SK-MEL-5 (cell line): ENCODE measurements at regions not wholly inside any gene's neighbourhood (a gene's known extent, or its start where the extent isn't known, plus 50 kb on each side); places are given as distances from the start of the nearest gene placed in this dataset.
"Not testable (repeated sequence)": the region's sequence is repeated elsewhere in the genome, so short reads cannot be mapped to it uniquely, and the experiment has no call there.

Source experiments
- DNase-seq: peaks from one replicate; pipeline ENCODE4 v3.0.0-alpha.2; 2016; ENCODE audit warnings: low read depth, low spot score
- in situ Hi-C: cut with HindIII; loops from 2 replicates; pipeline ENCODE4 v1.10.0; 2016; ENCODE audit warnings: low sequenced_read_pairs, high pct_unique_total_duplicates, low pct_unique_long_range_greater_than_20kb

DNA sequence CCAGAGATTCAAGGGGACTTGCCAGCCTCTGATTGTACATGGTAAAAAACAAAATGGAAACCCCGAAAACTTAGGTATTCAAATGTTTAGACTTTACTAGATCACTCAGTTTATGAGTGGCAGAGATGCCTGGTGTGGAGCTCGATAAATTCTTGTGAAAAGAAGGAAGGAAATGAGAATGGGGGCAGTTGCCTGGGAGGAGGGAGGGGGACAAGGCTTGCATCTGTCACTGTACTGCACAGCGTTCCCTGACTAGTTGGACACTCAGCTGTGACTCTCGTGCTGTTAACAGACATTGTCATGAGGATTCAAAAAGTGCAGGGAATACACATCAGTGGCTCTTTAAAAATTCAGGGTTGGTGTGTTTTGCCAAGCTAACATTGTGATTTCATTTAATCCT lies 232.9 kb downstream of the ZIC5 start:
- in situ Hi-C loops: no loop called here
- DNase-seq: no peak

DNA sequence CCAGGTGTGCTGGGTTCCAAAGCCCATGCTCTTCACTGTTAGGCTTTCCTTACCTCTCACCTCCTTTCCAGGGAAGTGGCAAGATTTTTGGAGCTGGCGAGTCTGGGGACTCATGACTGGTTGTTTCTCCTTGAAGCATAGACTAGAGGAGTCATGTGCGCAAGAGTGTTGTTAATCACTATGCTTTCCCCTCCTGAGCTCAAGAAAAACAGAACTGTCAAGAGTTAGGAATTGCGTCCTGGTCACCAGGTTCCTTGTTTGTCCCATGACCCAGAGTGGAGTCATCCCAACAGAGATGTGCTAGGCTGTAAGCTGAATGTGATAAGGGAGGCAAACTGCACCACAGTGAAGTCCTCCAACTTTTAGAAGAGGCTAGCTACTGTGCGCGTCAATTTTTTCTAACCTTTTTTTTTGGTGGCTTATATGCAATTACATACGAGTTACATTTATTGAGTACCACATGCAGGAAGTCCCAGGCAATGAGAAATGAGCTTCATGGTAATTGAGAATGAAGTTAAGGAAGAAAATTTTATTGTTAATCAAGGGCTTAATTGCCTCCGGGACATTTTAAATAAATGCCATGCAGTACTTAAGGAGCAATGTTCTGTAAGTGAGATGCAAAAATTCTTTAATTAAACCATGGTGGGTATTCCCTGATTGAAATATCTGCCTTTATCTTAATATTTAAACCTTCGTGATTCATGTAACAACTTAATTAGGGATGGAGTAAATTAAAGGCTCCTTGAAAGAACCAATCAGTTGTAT lies 233.9 kb downstream of the ZIC5 start:
- in situ Hi-C loops: no loop called here
- DNase-seq: no peak

DNA sequence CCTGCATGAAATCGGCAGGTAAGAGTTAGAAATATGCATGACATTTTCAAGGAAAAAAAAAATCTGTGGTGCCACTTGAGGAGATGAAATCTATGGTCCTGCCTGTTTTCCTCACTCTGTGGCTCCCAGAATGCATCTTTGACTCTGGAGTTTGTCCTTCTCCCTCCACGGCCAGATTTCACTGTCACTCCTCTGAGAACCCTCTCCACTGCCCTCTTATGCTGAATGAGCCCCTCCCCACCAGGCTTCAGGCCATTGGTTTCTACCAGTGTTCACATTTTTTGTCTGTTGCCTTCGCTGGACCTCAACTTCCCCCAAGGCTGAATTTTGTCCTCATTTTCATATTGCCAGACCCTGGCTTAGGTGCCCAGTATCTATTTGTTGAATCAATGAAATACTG lies 235.0 kb downstream of the ZIC5 start:
- in situ Hi-C loops: no loop called here
- no peak for DNase-seq

DNA sequence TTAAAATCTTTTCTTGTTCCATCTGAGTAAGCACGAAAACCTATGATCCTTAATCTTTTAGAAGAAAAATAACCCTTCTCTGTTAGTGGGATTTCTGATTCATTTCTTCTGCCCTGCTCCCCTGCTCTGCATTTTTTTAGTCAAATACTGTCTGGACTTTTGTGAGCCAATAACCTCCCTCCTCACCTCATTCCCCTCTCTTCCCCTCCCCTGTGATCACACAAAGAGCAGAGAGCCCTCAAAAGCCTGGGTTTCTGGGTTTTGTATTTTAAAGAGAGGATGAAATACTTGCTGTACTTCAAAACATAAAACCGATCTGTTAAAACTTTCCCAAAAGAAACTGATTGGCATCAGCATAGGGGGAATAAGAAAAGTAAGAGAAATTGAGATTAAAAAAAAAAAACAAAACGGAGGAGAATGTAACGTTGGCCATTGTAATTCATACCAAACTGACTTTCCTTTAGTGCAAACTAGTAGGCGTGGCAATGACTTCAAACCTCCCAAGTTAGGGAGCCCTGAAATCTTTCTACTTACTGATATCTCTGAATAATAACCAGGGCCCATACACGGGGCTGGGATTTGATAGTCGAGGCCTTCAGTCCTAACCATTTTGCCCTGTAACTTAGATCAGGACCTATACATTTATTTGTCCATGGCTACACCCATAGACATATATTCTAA lies 232.9 kb downstream of the TM9SF2 start:
- no peak for DNase-seq
- in situ Hi-C loops: no loop called here

DNA sequence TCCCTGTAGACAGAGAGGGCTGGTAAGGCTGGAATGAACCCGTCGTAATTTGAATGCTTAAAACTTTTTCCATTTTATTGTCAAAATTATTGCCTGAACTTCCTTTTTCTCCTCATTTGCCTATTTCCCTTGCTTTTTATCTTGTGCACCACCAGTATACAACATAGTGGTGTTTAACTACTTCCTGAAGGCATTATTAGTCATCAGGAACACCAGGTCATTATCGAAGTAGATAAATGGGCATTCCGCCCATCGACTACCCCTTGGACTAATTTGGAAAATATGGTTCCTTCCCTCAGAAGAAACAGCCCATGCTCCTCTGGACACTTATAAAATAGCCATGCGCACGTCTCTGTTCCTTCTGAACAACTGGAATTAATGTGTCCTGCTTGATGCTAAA lies 232.1 kb downstream of the TM9SF2 start:
- no peak for DNase-seq

DNA sequence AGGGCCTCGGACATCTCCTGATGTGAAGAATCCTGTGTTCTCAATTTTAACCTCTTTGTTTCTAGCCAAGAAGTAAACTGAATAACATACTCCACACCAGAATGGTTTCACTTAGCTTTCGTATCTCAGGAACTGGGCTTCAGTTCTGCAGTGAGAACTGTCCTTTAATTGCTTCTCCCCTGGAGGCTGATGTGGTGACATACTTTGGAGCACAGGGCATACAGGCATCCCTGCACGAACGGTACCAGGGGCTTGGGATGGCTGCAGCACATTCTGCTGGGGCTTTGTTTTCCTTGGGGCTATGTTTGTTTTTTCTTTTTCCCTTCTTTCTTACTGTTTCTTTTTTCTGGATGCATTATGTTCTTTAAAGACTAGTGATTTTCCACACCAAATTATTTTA lies 230.5 kb downstream of the TM9SF2 start:
- in situ Hi-C loops: no loop called here
- no peak for DNase-seq

More for the DNA sequence above, 232.1 kb downstream of the TM9SF2 start:
- in situ Hi-C loops: no loop called here

DNA sequence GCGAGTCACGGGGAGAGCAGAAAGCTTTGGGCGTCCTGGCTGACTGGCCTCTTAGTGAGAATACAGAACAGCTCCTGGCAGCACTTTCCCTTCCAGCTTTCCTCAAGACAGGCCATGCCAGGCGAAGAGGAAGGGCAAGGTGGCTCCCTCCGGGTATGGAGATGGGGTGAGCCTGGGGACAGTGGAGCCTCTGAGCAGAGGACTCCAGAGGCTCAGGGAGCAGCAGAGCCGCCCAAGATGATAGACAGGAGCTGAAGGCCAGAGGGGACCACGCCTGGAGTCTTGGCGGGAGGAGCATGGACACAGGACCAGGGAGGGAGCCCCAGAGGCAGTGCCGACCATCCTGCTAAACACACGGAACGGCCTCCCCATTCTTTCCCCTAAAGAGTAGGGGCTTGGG lies 229.1 kb downstream of the TM9SF2 start:
- in situ Hi-C loops: no loop called here
- DNase-seq: no peak

DNA sequence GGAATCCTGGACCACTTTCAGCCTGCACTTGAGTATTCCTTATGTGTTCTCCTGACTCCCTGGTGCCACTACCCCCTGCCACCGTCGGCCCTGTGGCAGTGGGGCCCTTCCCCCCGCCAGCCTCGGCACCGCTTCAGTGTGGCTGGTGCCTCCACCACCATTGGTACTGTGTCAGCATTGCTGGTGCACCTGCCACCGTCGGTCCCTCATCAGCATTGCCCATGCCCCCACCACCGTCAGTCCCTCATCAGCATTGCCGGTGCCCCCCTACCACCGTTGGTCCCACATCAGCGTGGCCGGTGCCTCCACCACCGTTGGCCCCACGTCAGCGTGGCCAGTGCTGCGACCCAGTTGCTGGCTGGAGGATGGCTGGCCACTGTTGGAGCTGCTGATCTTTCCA lies 228.5 kb downstream of the TM9SF2 start:
- no peak for DNase-seq
- in situ Hi-C loops: no loop called here

DNA sequence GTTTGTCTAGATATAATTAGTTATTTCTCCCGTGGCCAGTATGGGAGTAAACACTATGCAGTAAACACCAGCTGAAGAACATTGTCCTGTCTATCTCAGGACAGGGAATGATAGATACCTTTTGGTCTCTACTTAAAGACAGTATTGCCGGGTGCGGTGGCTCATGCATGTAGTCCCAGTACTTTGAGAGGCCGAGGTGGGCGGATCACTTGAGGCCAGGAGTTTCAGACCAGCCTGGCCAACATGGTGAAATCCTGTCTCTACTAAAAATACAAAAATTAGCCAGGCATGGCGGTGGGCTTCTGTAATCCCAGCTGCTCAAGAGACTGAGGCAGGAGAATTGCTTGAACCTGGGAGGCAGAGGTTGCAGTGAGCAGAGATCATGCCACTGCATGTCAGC lies 226.4 kb downstream of the TM9SF2 start:
- in situ Hi-C loops, DNase-seq: not testable (repeated sequence)

DNA sequence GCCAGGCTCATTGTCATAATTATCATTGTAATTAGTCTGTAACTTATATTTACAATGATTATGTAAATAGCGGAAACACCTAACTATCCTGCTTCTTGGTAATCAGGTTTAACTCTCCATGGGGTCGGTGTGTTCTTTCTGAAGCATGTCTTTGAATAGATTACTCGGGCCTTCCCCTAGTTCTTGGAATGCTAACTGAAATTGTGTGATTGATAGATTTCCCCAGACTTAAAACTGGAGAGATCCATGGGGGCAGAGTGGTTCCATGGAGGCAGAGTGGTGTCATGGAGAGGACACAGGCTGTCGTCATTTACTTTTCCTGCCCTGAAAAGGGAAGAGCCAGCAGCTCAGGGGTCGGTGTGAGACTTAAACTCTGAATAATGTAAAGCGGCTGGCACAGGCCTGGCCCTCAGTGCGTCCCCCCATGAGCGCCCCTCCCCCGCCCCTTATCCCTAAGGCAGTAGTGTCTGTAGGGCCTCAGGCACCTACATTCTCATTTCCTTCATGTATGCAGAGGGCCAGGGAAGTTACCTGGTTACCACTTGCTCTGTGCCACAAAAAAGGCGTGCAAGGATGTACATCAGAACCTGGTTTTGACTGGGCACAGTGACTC lies 225.1 kb downstream of the TM9SF2 start:
- no peak for DNase-seq
- in situ Hi-C loops: no loop called here

DNA sequence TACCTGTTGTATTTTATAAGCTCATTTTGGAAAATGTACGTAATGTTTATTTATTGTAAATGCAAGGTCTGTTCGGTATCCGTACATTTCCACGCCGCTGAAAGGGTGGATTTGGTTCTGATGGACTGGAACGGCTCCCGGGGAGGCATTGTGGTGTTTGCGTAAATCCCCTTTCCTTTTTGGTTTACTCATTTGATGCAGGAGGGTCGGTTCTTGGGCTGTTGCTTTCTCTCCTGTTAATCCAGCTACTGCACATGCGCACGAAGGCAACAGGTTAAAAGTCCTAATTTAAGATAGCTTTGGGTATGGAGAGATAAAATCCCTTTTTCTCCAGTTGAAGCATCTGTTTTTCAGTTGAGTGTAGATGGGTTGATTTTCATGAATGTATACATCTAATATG lies 224.4 kb downstream of the TM9SF2 start:
- DNase-seq: no peak
- in situ Hi-C loops: no loop called here

DNA sequence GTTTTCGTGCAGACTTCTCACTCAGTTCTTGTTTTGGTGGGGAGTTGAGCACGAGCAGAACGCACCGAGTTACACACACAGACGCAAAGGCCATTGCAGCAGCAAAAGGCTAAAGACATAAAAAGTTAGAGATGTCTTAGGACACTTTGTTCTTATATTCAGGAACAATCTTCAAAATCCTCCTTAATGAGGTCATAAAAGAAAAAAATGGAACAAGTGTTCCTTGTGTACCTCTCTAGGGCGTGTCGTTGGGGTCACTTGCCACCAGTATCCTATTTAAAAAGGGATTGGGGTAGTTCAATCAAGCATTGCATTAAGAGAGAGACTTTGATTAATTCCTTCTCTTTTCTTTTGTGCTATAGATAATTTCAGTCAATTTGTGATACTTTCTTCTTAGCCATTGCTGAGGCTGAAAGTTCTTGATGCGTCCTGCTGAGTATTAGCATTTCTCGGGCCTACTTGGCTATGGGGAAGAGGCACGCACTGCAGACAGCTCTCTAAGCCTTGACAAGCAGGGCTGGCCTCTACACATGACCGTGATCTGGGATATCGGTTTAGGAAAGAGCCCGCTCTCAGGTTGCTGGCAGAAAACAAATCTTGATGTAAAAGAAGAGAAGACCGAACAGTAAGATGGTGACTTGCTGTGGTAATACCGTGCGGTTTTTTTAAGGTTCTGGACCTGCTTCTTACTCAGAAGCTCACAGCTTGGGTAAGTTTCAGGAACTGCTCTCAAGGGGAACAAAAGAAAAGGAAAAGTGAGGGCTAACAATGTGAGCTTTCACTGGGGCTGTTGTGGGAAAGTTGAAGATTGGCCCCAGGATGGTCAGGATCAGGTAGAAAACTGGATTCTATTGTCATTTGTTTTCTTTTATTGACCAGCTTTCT lies 223.6 kb downstream of the TM9SF2 start:
- DNase-seq: no peak
- in situ Hi-C loops: no loop called here

DNA sequence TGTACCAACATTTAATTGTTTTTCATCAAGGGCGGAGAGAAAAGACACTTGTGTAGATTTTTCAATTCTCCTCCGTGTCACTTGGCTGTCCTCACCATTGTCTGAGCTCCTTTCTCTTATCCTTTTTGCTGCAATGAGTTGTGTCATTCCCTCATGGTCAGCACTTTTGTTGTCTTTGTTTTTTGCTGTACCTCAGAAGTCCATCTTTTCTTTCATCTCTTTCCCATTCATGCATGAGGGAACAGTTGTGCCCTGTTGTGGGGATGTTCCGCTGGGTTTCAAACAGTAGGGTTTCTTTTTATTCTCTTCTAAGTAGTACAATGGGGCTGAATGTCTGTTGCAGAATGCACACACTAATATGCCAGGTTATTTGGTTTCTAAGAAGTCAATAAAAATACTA lies 222.6 kb downstream of the TM9SF2 start:
- DNase-seq: no peak
- in situ Hi-C loops: no loop called here

DNA sequence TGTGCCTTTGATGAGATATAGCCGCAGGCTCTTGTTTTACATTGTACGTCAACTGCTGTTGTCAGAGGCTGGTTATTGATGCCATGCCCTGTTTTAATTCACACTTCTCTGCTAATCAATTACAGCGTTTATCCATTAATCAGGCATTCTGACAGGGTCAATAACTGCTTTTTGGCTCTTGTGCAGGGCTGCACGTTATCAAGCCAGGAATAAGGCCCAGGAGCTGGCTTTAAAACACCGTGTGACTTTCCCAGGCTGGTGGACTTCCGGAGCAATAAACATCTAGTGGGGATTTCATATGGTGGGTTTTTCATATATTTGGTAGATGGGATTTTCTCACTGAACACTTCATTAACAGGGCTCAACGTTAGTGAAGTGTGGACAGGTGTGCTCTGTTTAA lies 221.7 kb downstream of the TM9SF2 start:
- in situ Hi-C loops: no loop called here
- DNase-seq: no peak

DNA sequence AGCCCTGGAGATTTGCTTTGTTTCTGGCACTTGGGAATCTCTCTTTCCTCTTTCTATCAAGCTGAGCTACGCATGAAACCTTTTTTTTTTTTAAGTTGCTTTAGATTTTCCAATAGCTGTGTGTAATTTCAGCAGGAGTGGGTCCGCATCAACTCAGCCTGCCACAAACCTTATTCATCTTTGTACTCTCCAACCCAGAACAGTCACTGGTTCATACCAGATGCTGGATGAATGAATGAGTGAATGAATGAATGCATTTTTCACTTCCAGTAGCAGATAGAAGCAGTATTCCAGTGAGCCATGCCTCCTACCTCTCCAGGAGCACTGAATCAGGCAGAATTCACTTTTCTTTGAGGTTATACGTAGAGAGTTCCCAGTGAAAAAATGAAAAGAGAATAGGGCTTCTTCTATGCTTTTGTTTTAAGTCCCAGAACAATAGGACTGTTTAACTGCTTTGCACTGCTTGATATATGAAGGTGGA lies 221.1 kb downstream of the TM9SF2 start:
- no peak for DNase-seq
- in situ Hi-C loops: no loop called here

DNA sequence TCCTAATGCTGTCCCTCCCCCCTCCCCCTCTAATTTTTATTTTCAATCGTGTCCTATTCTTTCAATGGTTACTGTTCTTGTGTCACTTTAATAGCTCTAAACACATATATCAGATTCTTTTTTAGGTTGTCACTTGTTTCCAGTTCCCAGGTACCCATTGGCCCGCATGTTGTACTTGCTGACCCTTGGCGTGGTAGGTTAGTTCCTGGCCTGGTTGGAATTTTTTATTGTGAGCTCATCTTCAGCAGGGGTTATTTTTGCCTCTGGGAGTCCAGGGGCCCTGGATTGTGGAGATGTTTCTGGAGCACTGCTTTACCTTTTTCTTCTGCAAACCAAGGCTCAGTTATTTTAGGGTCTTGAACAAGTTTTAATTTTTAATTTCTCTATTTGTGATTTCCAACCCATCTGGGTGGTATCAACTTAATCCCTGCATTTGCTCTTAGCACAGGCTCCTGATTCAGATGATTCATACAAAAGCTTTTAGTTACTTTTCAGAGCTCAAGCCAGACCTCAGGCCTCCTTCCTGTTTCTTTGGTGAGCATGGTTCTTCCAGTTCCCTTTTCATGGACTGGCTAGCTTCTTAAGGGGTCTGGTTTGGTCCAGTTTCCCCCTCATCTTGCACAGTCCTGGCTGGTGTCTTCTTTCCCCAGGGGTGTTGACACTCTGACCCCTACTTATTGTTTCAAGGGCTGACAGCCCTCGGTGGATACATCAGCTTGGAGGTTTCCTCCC lies 220.5 kb downstream of the TM9SF2 start:
- DNase-seq: no peak
- in situ Hi-C loops: no loop called here

DNA sequence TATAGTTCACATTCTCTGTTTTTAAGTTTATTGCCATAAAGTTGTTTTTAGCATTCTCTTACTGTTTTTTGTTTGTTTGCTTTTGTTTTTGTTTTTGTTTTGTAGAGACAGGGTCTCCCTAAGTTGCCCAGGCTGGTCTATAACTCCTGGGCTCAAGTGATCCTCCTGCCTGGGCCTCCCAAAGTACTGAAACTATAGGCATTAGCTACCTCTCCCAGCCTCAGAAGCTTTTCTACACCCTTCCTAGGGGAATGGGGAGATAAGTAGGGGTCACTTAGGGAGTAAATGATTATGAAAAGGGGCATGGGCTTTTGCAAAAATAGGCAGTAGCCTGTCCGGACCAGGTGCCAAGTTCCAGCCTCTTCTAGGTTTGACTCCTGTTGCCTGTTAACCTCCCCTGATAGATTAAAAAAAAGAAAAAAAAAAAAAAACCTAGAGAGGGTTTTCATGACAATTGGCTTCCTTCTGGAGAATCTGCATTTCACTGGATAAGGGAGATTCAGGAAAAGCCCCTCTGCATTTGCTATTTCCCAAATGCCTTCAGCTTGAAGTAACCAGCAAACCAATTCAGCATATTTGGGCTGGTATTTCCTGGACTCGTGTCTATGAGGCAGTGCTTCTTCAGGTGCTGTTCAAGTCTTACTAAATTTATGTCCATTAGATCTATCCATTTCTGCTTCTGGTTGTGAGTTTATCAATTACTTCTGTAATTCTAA lies 216.8 kb downstream of the TM9SF2 start:
- in situ Hi-C loops: no loop called here
- no peak for DNase-seq
